Neuronal stem cell (in vitro differentiated cells): ENCODE measurements at regions not wholly inside any gene's neighbourhood (a gene's known extent, or its start where the extent isn't known, plus 50 kb on each side); places are given as distances from the start of the nearest gene placed in this dataset.

Source experiments
- DNase-seq: peaks from one replicate; pipeline ENCODE4 v3.0.0-alpha.2; 2013; ENCODE audit warnings: low spot score
- H2AFZ ChIP-seq: one replicate; pipeline ENCODE4 v1.6.1; 2013; ENCODE audit warnings: mild to moderate bottlenecking, low read length, inconsistent platforms
- H2AK5ac ChIP-seq: 2 replicates; pipeline ENCODE4 v1.6.1; 2013; ENCODE audit warnings: low read depth, mild to moderate bottlenecking, inconsistent platforms, low read length, moderate library complexity, mixed read lengths
- H2BK120ac ChIP-seq: 2 replicates; pipeline ENCODE4 v1.6.1; 2013; ENCODE audit warnings: low read depth, mild to moderate bottlenecking, inconsistent platforms, low read length, moderate library complexity, mixed read lengths
- H2BK12ac ChIP-seq: one replicate; pipeline ENCODE4 v1.6.1; 2013; ENCODE audit warnings: low read length, inconsistent platforms
- H2BK15ac ChIP-seq: 2 replicates; pipeline ENCODE4 v1.6.1; 2013; ENCODE audit warnings: mild to moderate bottlenecking, low read length, inconsistent platforms, mixed read lengths
- H2BK5ac ChIP-seq: one replicate; pipeline ENCODE4 v1.6.1; 2013; ENCODE audit warnings: inconsistent platforms, mild to moderate bottlenecking, low read length, moderate library complexity
- H3K14ac ChIP-seq: one replicate; pipeline ENCODE4 v1.6.1; 2013; ENCODE audit warnings: low read length, inconsistent platforms
- H3K18ac ChIP-seq: 2 replicates; pipeline ENCODE4 v1.6.1; 2013; ENCODE audit warnings: low read length, inconsistent platforms
- H3K23ac ChIP-seq: 2 replicates; pipeline ENCODE4 v1.6.1; 2013; ENCODE audit warnings: low read depth, mild to moderate bottlenecking, mixed read lengths, low read length, inconsistent platforms; ENCODE audit not compliant: poor library complexity
- H3K27ac ChIP-seq: replicated peaks from 3 replicates; pipeline ENCODE4 v1.5.1; 2013; ENCODE audit warnings: low read length, inconsistent platforms
- H3K27me3 ChIP-seq, 3 experiments: 2 replicates each; pipeline ENCODE4 v1.6.1; 2013; ENCODE audit warnings: low read length in 3 of 3, mild to moderate bottlenecking in 2 of 3, inconsistent platforms in 1 of 3, low read depth in 1 of 3, mixed read lengths in 1 of 3, moderate library complexity in 1 of 3; ENCODE audit not compliant: control insufficient read depth in 3 of 3, insufficient read depth in 3 of 3
- H3K36me3 ChIP-seq, 2 donors: replicated peaks in 1 of 2; 2 replicates each; pipeline ENCODE4 v1.6.1; 2013; ENCODE audit warnings: low read length in 2 of 2; ENCODE audit not compliant: control insufficient read depth in 2 of 2, insufficient read depth in 2 of 2
- H3K4ac ChIP-seq: 2 replicates; pipeline ENCODE4 v1.6.1; 2013; ENCODE audit warnings: inconsistent platforms, mild to moderate bottlenecking, low read length, moderate library complexity
- H3K4me1 ChIP-seq, 2 donors: 1 replicate in 1 of 2; 2 replicates in 1 of 2; pipeline ENCODE4 v1.6.1; 2013; ENCODE audit warnings: low read length in 2 of 2, low read depth in 1 of 2; ENCODE audit not compliant: control insufficient read depth in 2 of 2, insufficient read depth in 1 of 2
- H3K4me2 ChIP-seq: one replicate; pipeline ENCODE4 v1.6.1; 2013; ENCODE audit warnings: mild to moderate bottlenecking, low read length, inconsistent platforms; ENCODE audit not compliant: insufficient read depth, poor library complexity, severe bottlenecking
- H3K4me3 ChIP-seq, 2 donors: 2 replicates each; pipeline ENCODE4 v1.5.1; 2013; ENCODE audit warnings: low read length in 2 of 2, mild to moderate bottlenecking in 2 of 2, inconsistent platforms in 1 of 2, moderate library complexity in 1 of 2
- H3K79me1 ChIP-seq: one replicate; pipeline ENCODE4 v1.6.1; 2013; ENCODE audit warnings: low read depth, mild to moderate bottlenecking, inconsistent platforms, low read length, moderate library complexity
- H3K9ac ChIP-seq: one replicate; pipeline ENCODE4 v1.6.1; 2013; ENCODE audit warnings: mild to moderate bottlenecking, low read depth, low read length, inconsistent platforms; ENCODE audit not compliant: poor library complexity
- H3K9me3 ChIP-seq, 2 donors: replicated peaks in 1 of 2; 2 replicates each; pipeline versions ENCODE3 to v1.6.1; 2013; ENCODE audit warnings: low read length in 2 of 2, mild to moderate bottlenecking in 2 of 2, inconsistent platforms in 1 of 2, low read depth in 1 of 2, mixed read lengths in 1 of 2, moderate library complexity in 1 of 2; ENCODE audit not compliant: control insufficient read depth in 2 of 2, insufficient read depth in 1 of 2
- H4K8ac ChIP-seq: one replicate; pipeline ENCODE4 v1.6.1; 2013; ENCODE audit warnings: low read depth, mild to moderate bottlenecking, inconsistent platforms, low read length, moderate library complexity
- H4K91ac ChIP-seq: one replicate; pipeline ENCODE4 v1.6.1; 2013; ENCODE audit warnings: low read length, low read depth, mild to moderate bottlenecking, inconsistent platforms; ENCODE audit not compliant: poor library complexity
- WGBS, 2 donors: extraction: QIAGEN DNeasy Blood & Tissue Kit; methylation state at CpG; one replicate each; pipeline ENCODE4 v1.1.7; 2013; ENCODE audit warnings: missing lambda C conversion rate in 2 of 2, mixed read lengths in 1 of 2; ENCODE audit not compliant: insufficient read length in 2 of 2, insufficient replicate concordance in 1 of 2; ENCODE audit errors: extremely low coverage in 2 of 2; 5-methylcytosine and 5-hydroxymethylcytosine counted together

DNA sequence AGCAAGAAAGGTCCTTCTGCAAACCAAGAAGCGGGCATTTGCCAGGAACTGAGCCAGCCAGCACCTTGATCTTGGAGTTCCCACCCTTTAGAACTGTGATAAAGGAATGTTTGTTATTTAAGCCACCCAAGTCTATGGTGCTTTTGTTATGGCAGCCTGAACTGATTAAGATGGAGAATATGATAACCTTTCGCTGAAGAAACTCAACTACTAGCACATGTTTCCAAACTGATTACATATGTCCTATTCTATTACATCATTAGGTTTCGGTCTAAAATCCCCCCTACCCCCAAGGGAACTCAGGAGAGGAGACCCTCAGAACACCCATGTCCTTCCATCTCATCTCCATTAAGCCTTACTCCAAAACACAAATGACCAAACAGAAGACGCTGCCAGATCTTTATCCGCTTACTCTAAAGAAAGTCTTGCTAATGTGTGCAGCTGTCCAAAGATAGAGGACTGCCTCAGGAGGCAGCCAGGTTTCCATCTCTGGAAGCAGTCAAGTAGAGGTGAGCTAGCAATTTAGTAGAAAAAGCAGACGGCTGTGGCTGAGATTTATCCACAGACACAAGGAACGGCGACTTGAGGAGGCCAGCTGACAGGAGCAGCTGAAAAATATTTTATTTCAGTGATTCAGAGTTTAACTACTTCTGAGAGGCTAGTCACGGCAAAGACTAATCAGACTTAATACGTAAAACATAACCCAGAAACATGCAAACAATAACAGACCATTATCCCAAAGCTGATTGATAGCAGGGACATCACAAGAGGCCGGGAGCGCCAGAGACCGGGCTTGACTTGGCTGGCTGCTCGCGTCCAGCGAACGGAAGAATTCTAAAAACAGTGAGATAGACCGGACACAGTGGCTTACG, 611.4 kb upstream of the CDH5 start:
- H2BK120ac ChIP-seq, result no peak overlapping the region
- no peak overlapping the region for H3K23ac ChIP-seq
- H2BK12ac ChIP-seq, result no peak overlapping the region
- no peaks in the 10 kb centered on the region for H3K79me1 ChIP-seq
- no peak overlapping the region for H4K91ac ChIP-seq
- no peak overlapping the region for H3K4me2 ChIP-seq
- H3K27ac ChIP-seq, result no peak overlapping the region
- H3K27me3 ChIP-seq, result peaks cover 0 to 3% (median 0%) of the 10 kb centered on the region in 3 experiments
- H2AK5ac ChIP-seq, result no peak overlapping the region
- no peak overlapping the region for H3K4ac ChIP-seq
- no peak overlapping the region for H3K18ac ChIP-seq
- no peak overlapping the region for H4K8ac ChIP-seq
- no peak overlapping the region for H2BK5ac ChIP-seq
- H3K9me3 ChIP-seq, result no peaks in the 10 kb centered on the region
- DNase-seq, result no peak
- H2AFZ ChIP-seq, result no peak overlapping the region
- H3K14ac ChIP-seq, result no peak overlapping the region
- no peak overlapping the region for H2BK15ac ChIP-seq
- no peak overlapping the region for H3K4me3 ChIP-seq
- no peak overlapping the region for H3K9ac ChIP-seq
- H3K4me1 ChIP-seq, result peaks cover 0 to 2% of the 10 kb centered on the region in 2 donors
- WGBS, 2 donors, result no CpG with 5 or more reads among the region's 19 CpGs
- H3K36me3 ChIP-seq, result no peaks in the 10 kb centered on the region

- Histone ChIP-seq H2BK12ac (no peak overlapping the region), H3K14ac (no peak overlapping the region), H4K91ac (no peak overlapping the region), H4K8ac (no peak overlapping the region), H3K79me1 (no peaks in the 10 kb centered on the region), H3K18ac (no peak overlapping the region), H2BK120ac (no peak overlapping the region), H3K4me3 (no peak overlapping the region), H2AK5ac (no peak overlapping the region), H3K27ac (no peak overlapping the region), H3K27me3 (peaks cover 0 to 3% (median 0%) of the 10 kb centered on the region in 3 experiments), H2BK15ac (no peak overlapping the region), H2AFZ (no peak overlapping the region), H3K4me1 (peaks cover 3 to 7% of the 10 kb centered on the region in 2 donors), H2BK5ac (no peak overlapping the region), H3K4ac (no peak overlapping the region), H3K9ac (no peak overlapping the region), H3K36me3 (no peaks in the 10 kb centered on the region), H3K9me3 (no peaks in the 10 kb centered on the region), H3K4me2 (no peak overlapping the region), H3K23ac (no peak overlapping the region)
- no peak for DNase-seq
- no CpG with 5 or more reads among the region's 1 CpG for WGBS, 2 donors
Observed at GRCh38 chr16:65752522-65752844, 614.0 kb upstream of the CDH5 start.

- no peak for DNase-seq
- Histone ChIP-seq H2BK5ac (no peak overlapping the region), H4K8ac (no peak overlapping the region), H2BK15ac (no peak overlapping the region), H2BK120ac (no peak overlapping the region), H3K4ac (no peak overlapping the region), H3K23ac (no peak overlapping the region), H3K36me3 (no peaks in the 10 kb centered on the region), H3K4me1 (peaks cover 3 to 7% of the 10 kb centered on the region in 2 donors), H4K91ac (no peak overlapping the region), H3K27me3 (peaks cover 0 to 3% (median 0%) of the 10 kb centered on the region in 3 experiments), H3K4me3 (no peak overlapping the region), H2AFZ (no peak overlapping the region), H3K18ac (no peak overlapping the region), H3K27ac (no peak overlapping the region), H3K9me3 (no peaks in the 10 kb centered on the region), H3K79me1 (no peaks in the 10 kb centered on the region), H3K4me2 (no peak overlapping the region), H2AK5ac (no peak overlapping the region), H2BK12ac (no peak overlapping the region), H3K14ac (no peak overlapping the region), H3K9ac (no peak overlapping the region)
- WGBS, 2 donors, result no CpG with 5 or more reads among the region's 8 CpGs
Observed at GRCh38 chr16:65751622-65752521, 614.6 kb upstream of the CDH5 start.

- Histone ChIP-seq H3K36me3 (no peaks in the 10 kb centered on the region), H4K8ac (no peak overlapping the region), H3K79me1 (no peaks in the 10 kb centered on the region), H2BK120ac (no peak overlapping the region), H3K14ac (no peak overlapping the region), H2BK15ac (no peak overlapping the region), H3K27me3 (peaks cover 0 to 3% (median 0%) of the 10 kb centered on the region in 3 experiments), H2BK5ac (no peak overlapping the region), H3K4me1 (peaks cover 3 to 7% of the 10 kb centered on the region in 2 donors), H3K9me3 (no peaks in the 10 kb centered on the region), H3K27ac (no peak overlapping the region), H3K9ac (no peak overlapping the region), H2AFZ (peak overlapping the region; percentile 63), H3K4me3 (peak overlapping the region in 1 of 2 donors; percentile 5), H4K91ac (no peak overlapping the region), H2BK12ac (no peak overlapping the region), H2AK5ac (no peak overlapping the region), H3K23ac (no peak overlapping the region), H3K4ac (no peak overlapping the region), H3K18ac (no peak overlapping the region), H3K4me2 (no peak overlapping the region)
- no CpG with 5 or more reads among the region's 6 CpGs for WGBS, 2 donors
- DNase-seq, result no peak
Observed at GRCh38 chr16:65749506-65749905, 617.0 kb upstream of the CDH5 start.
